GM23338 (cell line): ENCODE measurements at regions not wholly inside any gene's neighbourhood (a gene's known extent, or its start where the extent isn't known, plus 50 kb on each side); places are given as distances from the start of the nearest gene placed in this dataset.

Experiments used
- ATAC-seq: fragments of 200-7000 bp; cut with Tn5 transposase; 3 replicates; pipeline ENCODE4 v1.9.1; 2020
- DNase-seq: peaks from one replicate; pipeline ENCODE4 v3.0.0-alpha.2; 2015; ENCODE audit warnings: low spot score
- H2AFZ ChIP-seq: fragments of 200-600 bp; sonication (generic); 2 replicates; pipeline ENCODE4 v1.8.0; 2016; ENCODE audit warnings: antibody characterized with exemption, mild to moderate bottlenecking, moderate library complexity
- H3F3A ChIP-seq: fragments of 200-600 bp; sonication (generic); replicated peaks from 2 replicates; pipeline ENCODE4 v1.8.0; 2017; ENCODE audit warnings: antibody characterized with exemption, mixed run types, low read depth
- H3K27ac ChIP-seq: fragments of 200-600 bp; sonication (generic); 2 replicates; pipeline ENCODE4 v1.6.1; 2016; ENCODE audit warnings: low read depth
- H3K27me3 ChIP-seq: fragments of 200-600 bp; sonication (generic); 2 replicates; pipeline ENCODE4 v1.8.0; 2016; ENCODE audit warnings: mild to moderate bottlenecking, mixed run types, moderate library complexity; ENCODE audit not compliant: insufficient read depth
- H3K36me3 ChIP-seq: fragments of 200-600 bp; sonication (generic); 2 replicates; pipeline ENCODE4 v1.8.0; 2016; ENCODE audit warnings: mild to moderate bottlenecking; ENCODE audit not compliant: insufficient read depth
- H3K4me1 ChIP-seq: fragments of 200-600 bp; sonication (generic); 2 replicates; pipeline ENCODE4 v1.8.0; 2016; ENCODE audit warnings: mild to moderate bottlenecking, moderate library complexity; ENCODE audit not compliant: insufficient read depth
- H3K4me2 ChIP-seq: fragments of 200-600 bp; sonication (generic); 2 replicates; pipeline ENCODE4 v1.7.1; 2017; ENCODE audit warnings: mixed run types
- H3K4me3 ChIP-seq: fragments of 200-600 bp; sonication (generic); 2 replicates; pipeline ENCODE4 v1.6.1; 2016; ENCODE audit warnings: mixed run types
- H3K79me2 ChIP-seq: fragments of 200-600 bp; sonication (generic); replicated peaks from 2 replicates; pipeline ENCODE4 v1.8.0; 2017; ENCODE audit warnings: mild to moderate bottlenecking; ENCODE audit not compliant: insufficient read depth
- H3K9me2 ChIP-seq: fragments of 200-600 bp; sonication (generic); 2 replicates; pipeline ENCODE4 v1.8.0; 2017; ENCODE audit not compliant: insufficient read depth
- H4K20me1 ChIP-seq: fragments of 200-600 bp; sonication (generic); replicated peaks from 2 replicates; pipeline ENCODE4 v1.8.0; 2017; ENCODE audit warnings: mild to moderate bottlenecking; ENCODE audit not compliant: insufficient read depth
- H3K27ac Mint-ChIP-seq: 2 replicates; pipeline ENCODE4 v1.8.0; 2020; ENCODE audit warnings: inconsistent platforms, mild to moderate bottlenecking, moderate library complexity, mixed read lengths
- H3K27me3 Mint-ChIP-seq: 3 replicates; pipeline ENCODE4 v1.8.0; 2022; ENCODE audit warnings: low read depth, mild to moderate bottlenecking, moderate library complexity, mixed read lengths, inconsistent platforms; ENCODE audit not compliant: insufficient read depth, poor library complexity
- H3K36me3 Mint-ChIP-seq: 3 replicates; pipeline ENCODE4 v1.8.0; 2021; ENCODE audit warnings: low read depth, mild to moderate bottlenecking, inconsistent platforms, moderate library complexity, mixed read lengths
- H3K4me1 Mint-ChIP-seq: 3 replicates; pipeline ENCODE4 v1.8.0; 2020; ENCODE audit warnings: mild to moderate bottlenecking, inconsistent platforms, mixed read lengths
- H3K4me3 Mint-ChIP-seq: 3 replicates; pipeline ENCODE4 v1.8.0; 2021; ENCODE audit warnings: moderate library complexity, mild to moderate bottlenecking, inconsistent platforms, mixed read lengths
- H3K9me3 Mint-ChIP-seq: 3 replicates; pipeline ENCODE4 v1.8.0; 2020; ENCODE audit warnings: moderate library complexity, mild to moderate bottlenecking, inconsistent platforms, mixed read lengths
- EZH2 ChIP-seq: fragments of 200-600 bp; sonication (generic); IDR thresholded peaks from one replicate; pipeline ENCODE4 v1.8.0; 2017; ENCODE audit warnings: antibody characterized with exemption, mild to moderate bottlenecking, low read depth; ENCODE audit not compliant: unreplicated experiment
- EZH2phosphoT487 ChIP-seq: fragments of 200-600 bp; sonication (generic); IDR thresholded peaks from one replicate; pipeline ENCODE4 v1.8.1; 2018; ENCODE audit warnings: antibody characterized with exemption; ENCODE audit not compliant: unreplicated experiment
- JUNB ChIP-seq: IDR thresholded peaks from one replicate; pipeline ENCODE4 v1.6.1; 2016; ENCODE audit warnings: antibody characterized with exemption; ENCODE audit not compliant: unreplicated experiment
- NANOG ChIP-seq: IDR thresholded peaks from 2 replicates; pipeline ENCODE4 v1.6.1; 2016; ENCODE audit warnings: antibody characterized with exemption, borderline replicate concordance
- POLR2AphosphoS5 ChIP-seq: IDR thresholded peaks from 2 replicates; pipeline ENCODE4 v1.6.1; 2016; ENCODE audit warnings: antibody characterized with exemption, low read depth
- STAT1 ChIP-seq: IDR thresholded peaks from one replicate; pipeline ENCODE4 v1.6.1; 2016; ENCODE audit warnings: antibody characterized with exemption; ENCODE audit not compliant: unreplicated experiment
- ZNF114 ChIP-seq: fragments of 250-450 bp; sonication (Bioruptor Pico); IDR thresholded peaks from 2 replicates; pipeline ENCODE4 v1.5.0; 2020; ENCODE audit warnings: mild to moderate bottlenecking, moderate library complexity
- ZNF331 ChIP-seq: fragments of 250-450 bp; sonication (Bioruptor Pico); IDR thresholded peaks from 2 replicates; pipeline ENCODE4 v1.5.0; 2020; ENCODE audit warnings: low read depth, mild to moderate bottlenecking, moderate library complexity
- TF ChIP-seq, protein P1 (sequence below), 2 experiments: fragments of 200-600 bp in 1 of 2; sonication (generic) in 1 of 2; conservative IDR thresholded peaks; 2 replicates each; pipeline versions ENCODE4 v1.5.1 to v1.6.1; 2016 to 2017; ENCODE audit warnings: antibody characterized with exemption in 2 of 2, low read depth in 2 of 2, mild to moderate bottlenecking in 2 of 2, moderate library complexity in 1 of 2
- TF ChIP-seq, protein P2 (sequence below): IDR thresholded peaks from 2 replicates; pipeline ENCODE4 v1.6.1; 2016; ENCODE audit warnings: antibody characterized with exemption
- TF ChIP-seq, protein P3 (sequence below): fragments of 250-450 bp; sonication (Bioruptor Pico); IDR thresholded peaks from 2 replicates; pipeline ENCODE4 v1.5.0; 2020; ENCODE audit warnings: mild to moderate bottlenecking, moderate library complexity
- TF ChIP-seq, protein P4 (sequence below): IDR thresholded peaks from one replicate; pipeline ENCODE4 v1.6.1; 2018; ENCODE audit warnings: antibody characterized with exemption; ENCODE audit not compliant: unreplicated experiment

DNA sequence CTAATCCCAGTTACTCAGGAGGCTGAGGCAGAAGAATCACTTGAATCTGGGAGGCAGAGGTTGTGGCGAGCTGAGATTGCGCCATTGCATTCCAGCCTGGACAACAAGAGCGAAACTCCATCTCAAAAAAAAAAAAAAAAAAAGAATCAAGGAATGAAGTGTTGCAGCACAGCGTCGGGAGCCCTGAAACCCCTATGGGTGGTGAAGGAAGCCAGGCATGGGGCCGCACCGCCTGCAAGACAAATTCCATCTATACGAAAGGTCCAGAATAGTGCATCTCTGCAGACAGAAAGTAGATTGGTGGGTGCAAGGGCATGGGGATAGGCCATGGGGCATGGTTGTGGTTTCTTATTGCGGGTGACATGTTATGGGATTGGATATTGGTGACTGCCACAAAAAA, 98.6 kb upstream of the PRR20G start:
- H3F3A ChIP-seq: no peaks in the 10 kb centered on the region
- Mint-ChIP-seq H3K27me3 (peaks cover 6% of the 10 kb centered on the region), H3K27ac (no peak overlapping the region), H3K36me3 (no peaks in the 10 kb centered on the region; the same call in 1 of the 3 replicates), H3K4me3 (no peak overlapping the region), H3K4me1 (no peaks in the 10 kb centered on the region; the same call in 2 of the 3 replicates), H3K9me3 (peaks cover 8% of the 10 kb centered on the region; the same call in 2 of the 3 replicates)
- no peaks in the 10 kb centered on the region for H4K20me1 ChIP-seq
- DNase-seq (no peak), ATAC-seq (no peak)
- H3K4me2 ChIP-seq: no peak overlapping the region
- no peaks in the 10 kb centered on the region for H3K9me2 ChIP-seq
- H2AFZ ChIP-seq: no peak overlapping the region
- H3K36me3 ChIP-seq: no peaks in the 10 kb centered on the region
- no peak overlapping the region for H3K27ac ChIP-seq
- no peaks in the 10 kb centered on the region for H3K79me2 ChIP-seq
- TF ChIP-seq STAT1: no peak
- no peak for TF ChIP-seq JUNB
- TF ChIP-seq, protein P1, sequence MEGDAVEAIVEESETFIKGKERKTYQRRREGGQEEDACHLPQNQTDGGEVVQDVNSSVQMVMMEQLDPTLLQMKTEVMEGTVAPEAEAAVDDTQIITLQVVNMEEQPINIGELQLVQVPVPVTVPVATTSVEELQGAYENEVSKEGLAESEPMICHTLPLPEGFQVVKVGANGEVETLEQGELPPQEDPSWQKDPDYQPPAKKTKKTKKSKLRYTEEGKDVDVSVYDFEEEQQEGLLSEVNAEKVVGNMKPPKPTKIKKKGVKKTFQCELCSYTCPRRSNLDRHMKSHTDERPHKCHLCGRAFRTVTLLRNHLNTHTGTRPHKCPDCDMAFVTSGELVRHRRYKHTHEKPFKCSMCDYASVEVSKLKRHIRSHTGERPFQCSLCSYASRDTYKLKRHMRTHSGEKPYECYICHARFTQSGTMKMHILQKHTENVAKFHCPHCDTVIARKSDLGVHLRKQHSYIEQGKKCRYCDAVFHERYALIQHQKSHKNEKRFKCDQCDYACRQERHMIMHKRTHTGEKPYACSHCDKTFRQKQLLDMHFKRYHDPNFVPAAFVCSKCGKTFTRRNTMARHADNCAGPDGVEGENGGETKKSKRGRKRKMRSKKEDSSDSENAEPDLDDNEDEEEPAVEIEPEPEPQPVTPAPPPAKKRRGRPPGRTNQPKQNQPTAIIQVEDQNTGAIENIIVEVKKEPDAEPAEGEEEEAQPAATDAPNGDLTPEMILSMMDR (conservative IDR thresholded peaks at IDR 0.05; ENCODE audit: low read depth in 2 of 2): no peak
- no peak for TF ChIP-seq EZH2
- no peak for TF ChIP-seq EZH2phosphoT487
- no peak for TF ChIP-seq ZNF331 (CRISPR knock-in tag)
- TF ChIP-seq, protein P2, sequence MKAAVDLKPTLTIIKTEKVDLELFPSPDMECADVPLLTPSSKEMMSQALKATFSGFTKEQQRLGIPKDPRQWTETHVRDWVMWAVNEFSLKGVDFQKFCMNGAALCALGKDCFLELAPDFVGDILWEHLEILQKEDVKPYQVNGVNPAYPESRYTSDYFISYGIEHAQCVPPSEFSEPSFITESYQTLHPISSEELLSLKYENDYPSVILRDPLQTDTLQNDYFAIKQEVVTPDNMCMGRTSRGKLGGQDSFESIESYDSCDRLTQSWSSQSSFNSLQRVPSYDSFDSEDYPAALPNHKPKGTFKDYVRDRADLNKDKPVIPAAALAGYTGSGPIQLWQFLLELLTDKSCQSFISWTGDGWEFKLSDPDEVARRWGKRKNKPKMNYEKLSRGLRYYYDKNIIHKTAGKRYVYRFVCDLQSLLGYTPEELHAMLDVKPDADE: no peak
- TF ChIP-seq, protein P3, sequence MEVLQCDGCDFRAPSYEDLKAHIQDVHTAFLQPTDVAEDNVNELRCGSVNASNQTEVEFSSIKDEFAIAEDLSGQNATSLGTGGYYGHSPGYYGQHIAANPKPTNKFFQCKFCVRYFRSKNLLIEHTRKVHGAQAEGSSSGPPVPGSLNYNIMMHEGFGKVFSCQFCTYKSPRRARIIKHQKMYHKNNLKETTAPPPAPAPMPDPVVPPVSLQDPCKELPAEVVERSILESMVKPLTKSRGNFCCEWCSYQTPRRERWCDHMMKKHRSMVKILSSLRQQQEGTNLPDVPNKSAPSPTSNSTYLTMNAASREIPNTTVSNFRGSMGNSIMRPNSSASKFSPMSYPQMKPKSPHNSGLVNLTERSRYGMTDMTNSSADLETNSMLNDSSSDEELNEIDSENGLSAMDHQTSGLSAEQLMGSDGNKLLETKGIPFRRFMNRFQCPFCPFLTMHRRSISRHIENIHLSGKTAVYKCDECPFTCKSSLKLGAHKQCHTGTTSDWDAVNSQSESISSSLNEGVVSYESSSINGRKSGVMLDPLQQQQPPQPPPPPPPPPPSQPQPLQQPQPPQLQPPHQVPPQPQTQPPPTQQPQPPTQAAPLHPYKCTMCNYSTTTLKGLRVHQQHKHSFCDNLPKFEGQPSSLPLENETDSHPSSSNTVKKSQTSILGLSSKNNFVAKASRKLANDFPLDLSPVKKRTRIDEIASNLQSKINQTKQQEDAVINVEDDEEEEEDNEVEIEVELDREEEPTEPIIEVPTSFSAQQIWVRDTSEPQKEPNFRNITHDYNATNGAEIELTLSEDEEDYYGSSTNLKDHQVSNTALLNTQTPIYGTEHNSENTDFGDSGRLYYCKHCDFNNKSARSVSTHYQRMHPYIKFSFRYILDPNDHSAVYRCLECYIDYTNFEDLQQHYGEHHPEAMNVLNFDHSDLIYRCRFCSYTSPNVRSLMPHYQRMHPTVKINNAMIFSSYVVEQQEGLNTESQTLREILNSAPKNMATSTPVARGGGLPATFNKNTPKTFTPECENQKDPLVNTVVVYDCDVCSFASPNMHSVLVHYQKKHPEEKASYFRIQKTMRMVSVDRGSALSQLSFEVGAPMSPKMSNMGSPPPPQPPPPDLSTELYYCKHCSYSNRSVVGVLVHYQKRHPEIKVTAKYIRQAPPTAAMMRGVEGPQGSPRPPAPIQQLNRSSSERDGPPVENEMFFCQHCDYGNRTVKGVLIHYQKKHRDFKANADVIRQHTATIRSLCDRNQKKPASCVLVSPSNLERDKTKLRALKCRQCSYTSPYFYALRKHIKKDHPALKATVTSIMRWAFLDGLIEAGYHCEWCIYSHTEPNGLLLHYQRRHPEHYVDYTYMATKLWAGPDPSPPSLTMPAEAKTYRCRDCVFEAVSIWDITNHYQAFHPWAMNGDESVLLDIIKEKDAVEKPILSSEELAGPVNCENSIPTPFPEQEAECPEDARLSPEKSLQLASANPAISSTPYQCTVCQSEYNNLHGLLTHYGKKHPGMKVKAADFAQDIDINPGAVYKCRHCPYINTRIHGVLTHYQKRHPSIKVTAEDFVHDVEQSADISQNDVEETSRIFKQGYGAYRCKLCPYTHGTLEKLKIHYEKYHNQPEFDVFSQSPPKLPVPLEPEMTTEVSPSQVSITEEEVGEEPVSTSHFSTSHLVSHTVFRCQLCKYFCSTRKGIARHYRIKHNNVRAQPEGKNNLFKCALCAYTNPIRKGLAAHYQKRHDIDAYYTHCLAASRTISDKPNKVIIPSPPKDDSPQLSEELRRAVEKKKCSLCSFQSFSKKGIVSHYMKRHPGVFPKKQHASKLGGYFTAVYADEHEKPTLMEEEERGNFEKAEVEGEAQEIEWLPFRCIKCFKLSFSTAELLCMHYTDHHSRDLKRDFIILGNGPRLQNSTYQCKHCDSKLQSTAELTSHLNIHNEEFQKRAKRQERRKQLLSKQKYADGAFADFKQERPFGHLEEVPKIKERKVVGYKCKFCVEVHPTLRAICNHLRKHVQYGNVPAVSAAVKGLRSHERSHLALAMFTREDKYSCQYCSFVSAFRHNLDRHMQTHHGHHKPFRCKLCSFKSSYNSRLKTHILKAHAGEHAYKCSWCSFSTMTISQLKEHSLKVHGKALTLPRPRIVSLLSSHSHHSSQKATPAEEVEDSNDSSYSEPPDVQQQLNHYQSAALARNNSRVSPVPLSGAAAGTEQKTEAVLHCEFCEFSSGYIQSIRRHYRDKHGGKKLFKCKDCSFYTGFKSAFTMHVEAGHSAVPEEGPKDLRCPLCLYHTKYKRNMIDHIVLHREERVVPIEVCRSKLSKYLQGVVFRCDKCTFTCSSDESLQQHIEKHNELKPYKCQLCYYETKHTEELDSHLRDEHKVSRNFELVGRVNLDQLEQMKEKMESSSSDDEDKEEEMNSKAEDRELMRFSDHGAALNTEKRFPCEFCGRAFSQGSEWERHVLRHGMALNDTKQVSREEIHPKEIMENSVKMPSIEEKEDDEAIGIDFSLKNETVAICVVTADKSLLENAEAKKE (CRISPR knock-in tag): no peak
- no peak for TF ChIP-seq POLR2AphosphoS5
- TF ChIP-seq NANOG: no peak
- no peak for TF ChIP-seq ZNF114 (CRISPR knock-in tag)
- TF ChIP-seq, protein P4, sequence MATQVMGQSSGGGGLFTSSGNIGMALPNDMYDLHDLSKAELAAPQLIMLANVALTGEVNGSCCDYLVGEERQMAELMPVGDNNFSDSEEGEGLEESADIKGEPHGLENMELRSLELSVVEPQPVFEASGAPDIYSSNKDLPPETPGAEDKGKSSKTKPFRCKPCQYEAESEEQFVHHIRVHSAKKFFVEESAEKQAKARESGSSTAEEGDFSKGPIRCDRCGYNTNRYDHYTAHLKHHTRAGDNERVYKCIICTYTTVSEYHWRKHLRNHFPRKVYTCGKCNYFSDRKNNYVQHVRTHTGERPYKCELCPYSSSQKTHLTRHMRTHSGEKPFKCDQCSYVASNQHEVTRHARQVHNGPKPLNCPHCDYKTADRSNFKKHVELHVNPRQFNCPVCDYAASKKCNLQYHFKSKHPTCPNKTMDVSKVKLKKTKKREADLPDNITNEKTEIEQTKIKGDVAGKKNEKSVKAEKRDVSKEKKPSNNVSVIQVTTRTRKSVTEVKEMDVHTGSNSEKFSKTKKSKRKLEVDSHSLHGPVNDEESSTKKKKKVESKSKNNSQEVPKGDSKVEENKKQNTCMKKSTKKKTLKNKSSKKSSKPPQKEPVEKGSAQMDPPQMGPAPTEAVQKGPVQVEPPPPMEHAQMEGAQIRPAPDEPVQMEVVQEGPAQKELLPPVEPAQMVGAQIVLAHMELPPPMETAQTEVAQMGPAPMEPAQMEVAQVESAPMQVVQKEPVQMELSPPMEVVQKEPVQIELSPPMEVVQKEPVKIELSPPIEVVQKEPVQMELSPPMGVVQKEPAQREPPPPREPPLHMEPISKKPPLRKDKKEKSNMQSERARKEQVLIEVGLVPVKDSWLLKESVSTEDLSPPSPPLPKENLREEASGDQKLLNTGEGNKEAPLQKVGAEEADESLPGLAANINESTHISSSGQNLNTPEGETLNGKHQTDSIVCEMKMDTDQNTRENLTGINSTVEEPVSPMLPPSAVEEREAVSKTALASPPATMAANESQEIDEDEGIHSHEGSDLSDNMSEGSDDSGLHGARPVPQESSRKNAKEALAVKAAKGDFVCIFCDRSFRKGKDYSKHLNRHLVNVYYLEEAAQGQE: no peak
- no peaks in the 10 kb centered on the region for H3K4me1 ChIP-seq
- H3K27me3 ChIP-seq: no peaks in the 10 kb centered on the region
- no peak overlapping the region for H3K4me3 ChIP-seq
